ENCODE measurements at regions not wholly inside any gene's neighbourhood (a gene's known extent, or its start where the extent isn't known, plus 50 kb on each side); places are given as distances from the start of the nearest gene placed in this dataset.

DNA sequence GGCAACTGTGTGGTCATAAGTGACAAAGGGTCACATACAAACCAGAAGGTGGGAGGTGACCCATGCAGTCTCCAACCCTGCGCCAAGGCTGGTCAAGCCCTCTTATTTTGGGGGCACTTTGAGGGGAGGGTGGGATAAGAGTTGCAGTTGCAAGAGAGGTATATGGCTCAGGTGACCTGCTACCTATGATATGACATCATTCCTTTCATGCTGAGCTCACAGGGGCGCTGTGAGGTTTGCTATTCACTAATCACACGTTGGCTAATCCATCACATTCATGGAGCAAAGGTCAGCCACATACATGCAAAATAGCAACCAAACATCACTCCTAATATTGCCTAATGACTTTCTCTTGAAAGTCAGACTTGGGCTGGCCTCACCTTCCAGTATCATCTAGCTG lies 72.0 kb upstream of the PAXBP1 start:
- no peaks in the 10 kb centered on the region for H3K36me3 ChIP-seq (ENCODE audit: low read depth)
- H3K4me2 ChIP-seq, result no peak overlapping the region
- no peak for TF ChIP-seq EZH2 (IDR thresholded peaks at IDR 0.05; ENCODE audit: low read depth)
- TF ChIP-seq, protein P1, sequence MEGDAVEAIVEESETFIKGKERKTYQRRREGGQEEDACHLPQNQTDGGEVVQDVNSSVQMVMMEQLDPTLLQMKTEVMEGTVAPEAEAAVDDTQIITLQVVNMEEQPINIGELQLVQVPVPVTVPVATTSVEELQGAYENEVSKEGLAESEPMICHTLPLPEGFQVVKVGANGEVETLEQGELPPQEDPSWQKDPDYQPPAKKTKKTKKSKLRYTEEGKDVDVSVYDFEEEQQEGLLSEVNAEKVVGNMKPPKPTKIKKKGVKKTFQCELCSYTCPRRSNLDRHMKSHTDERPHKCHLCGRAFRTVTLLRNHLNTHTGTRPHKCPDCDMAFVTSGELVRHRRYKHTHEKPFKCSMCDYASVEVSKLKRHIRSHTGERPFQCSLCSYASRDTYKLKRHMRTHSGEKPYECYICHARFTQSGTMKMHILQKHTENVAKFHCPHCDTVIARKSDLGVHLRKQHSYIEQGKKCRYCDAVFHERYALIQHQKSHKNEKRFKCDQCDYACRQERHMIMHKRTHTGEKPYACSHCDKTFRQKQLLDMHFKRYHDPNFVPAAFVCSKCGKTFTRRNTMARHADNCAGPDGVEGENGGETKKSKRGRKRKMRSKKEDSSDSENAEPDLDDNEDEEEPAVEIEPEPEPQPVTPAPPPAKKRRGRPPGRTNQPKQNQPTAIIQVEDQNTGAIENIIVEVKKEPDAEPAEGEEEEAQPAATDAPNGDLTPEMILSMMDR (conservative IDR thresholded peaks at IDR 0.05), result no peak
- H3F3A ChIP-seq (ENCODE audit: insufficient read depth, low read depth), result no peaks in the 10 kb centered on the region
- H4K20me1 ChIP-seq (ENCODE audit: insufficient read depth), result no peaks in the 10 kb centered on the region
- no peaks in the 10 kb centered on the region for H3K9me2 ChIP-seq (ENCODE audit: insufficient read depth)
- no peaks in the 10 kb centered on the region for H3K79me2 ChIP-seq (ENCODE audit: low read depth)
- intact Hi-C loops (cut with micrococcal nuclease; ENCODE audit: unreplicated experiment), result no loop called here
- H2AFZ ChIP-seq, result no peak overlapping the region
- peaks cover 46% of the 10 kb centered on the region for H3K27me3 ChIP-seq (ENCODE audit: insufficient read depth, low read depth)
- H3K4me1 ChIP-seq (replicated peaks; ENCODE audit: insufficient read depth), result no peaks in the 10 kb centered on the region
- no TSS peak for BruUV-seq (replicated peaks)
- no peaks in the 10 kb centered on the region for H3K9me3 ChIP-seq (ENCODE audit: insufficient read depth, low read depth)
- CTCF ChIA-PET, result no interaction called here
- no peak for DNase-seq
- no peak overlapping the region for H3K4me3 ChIP-seq
- no peak overlapping the region for H3K27ac ChIP-seq
- POLR2A ChIA-PET (ENCODE audit: unreplicated experiment), result no interaction called here

DNA sequence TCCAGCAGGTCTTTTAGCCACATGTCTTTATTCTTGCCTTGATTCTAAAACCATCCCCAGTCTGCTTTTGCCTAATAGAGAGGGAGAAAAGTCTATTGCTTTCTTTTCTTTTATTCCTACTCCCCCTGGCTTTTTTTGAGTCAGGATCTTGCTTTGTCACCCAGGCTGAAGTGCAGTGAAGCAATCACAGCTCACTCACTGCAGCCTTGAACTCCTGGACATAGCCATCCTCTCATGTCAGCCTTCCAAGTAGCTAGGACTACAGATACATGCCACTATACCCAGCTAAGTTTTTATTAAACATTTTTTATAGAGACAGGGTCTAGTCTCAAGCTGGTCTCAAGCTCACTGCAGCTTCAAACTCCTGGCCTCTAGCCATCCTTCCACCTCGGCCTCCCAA lies 72.5 kb upstream of the PAXBP1 start:
- BruUV-seq (replicated peaks), result no TSS peak
- Histone ChIP-seq H3F3A (ENCODE audit: insufficient read depth, low read depth) (no peaks in the 10 kb centered on the region), H3K4me2 (no peak overlapping the region), H3K4me3 (no peak overlapping the region), H3K9me2 (ENCODE audit: insufficient read depth) (no peaks in the 10 kb centered on the region), H3K9me3 (ENCODE audit: insufficient read depth, low read depth) (no peaks in the 10 kb centered on the region), H3K27ac (no peak overlapping the region), H3K4me1 (replicated peaks; ENCODE audit: insufficient read depth) (no peaks in the 10 kb centered on the region), H3K79me2 (ENCODE audit: low read depth) (no peaks in the 10 kb centered on the region), H3K36me3 (ENCODE audit: low read depth) (no peaks in the 10 kb centered on the region), H4K20me1 (ENCODE audit: insufficient read depth) (no peaks in the 10 kb centered on the region), H3K27me3 (ENCODE audit: insufficient read depth, low read depth) (peaks cover 47% of the 10 kb centered on the region), H2AFZ (no peak overlapping the region)
- ChIA-PET POLR2A (ENCODE audit: unreplicated experiment) (no interaction called here), CTCF (no interaction called here)
- TF ChIP-seq, protein P1 (conservative IDR thresholded peaks at IDR 0.05), result no peak
- TF ChIP-seq EZH2 (IDR thresholded peaks at IDR 0.05; ENCODE audit: low read depth), result no peak
- intact Hi-C loops (cut with micrococcal nuclease; ENCODE audit: unreplicated experiment), result no loop called here
- no peak for DNase-seq

DNA sequence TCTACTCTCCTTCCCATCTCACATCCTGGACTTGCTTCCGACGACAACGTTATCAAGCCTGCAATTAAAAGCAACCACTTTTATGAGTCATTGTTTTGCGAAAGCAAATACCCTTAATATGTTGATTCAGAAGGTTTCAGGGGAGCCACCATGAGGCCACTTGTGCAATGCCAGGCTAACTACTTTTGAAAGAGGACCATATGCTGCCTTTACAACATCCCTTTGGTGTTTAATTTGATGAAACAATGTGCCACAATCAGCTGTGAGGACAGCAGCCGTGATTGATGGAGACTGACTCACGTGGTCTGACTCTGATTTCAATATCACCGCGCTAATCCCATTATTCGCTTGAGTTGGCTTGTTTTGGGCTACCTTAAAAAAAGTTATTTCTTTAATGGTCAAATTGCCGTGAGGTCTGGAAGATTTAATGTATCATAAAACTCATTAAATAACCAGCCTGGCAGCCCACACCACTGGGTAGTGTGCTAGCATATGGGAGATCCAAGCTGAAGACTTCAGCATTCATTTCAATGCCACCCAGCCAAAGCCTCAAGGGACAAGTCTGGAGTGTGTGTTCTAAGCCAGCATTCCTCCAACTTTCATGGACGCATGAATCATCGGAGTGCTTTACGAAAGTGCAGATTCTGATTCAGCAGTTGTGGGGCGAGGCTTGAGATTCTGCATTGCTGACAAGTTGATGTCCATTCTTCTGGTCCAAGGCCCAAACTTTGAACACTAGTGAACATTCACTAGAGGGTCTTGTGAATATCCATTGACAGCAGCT lies 73.3 kb upstream of the PAXBP1 start:
- no peak overlapping the region for H3K27ac ChIP-seq
- H3K9me2 ChIP-seq (ENCODE audit: insufficient read depth), result no peaks in the 10 kb centered on the region
- no TSS peak for BruUV-seq (replicated peaks)
- H3K79me2 ChIP-seq (ENCODE audit: low read depth), result no peaks in the 10 kb centered on the region
- no peak overlapping the region for H3K4me2 ChIP-seq
- intact Hi-C loops (cut with micrococcal nuclease; ENCODE audit: unreplicated experiment), result no loop called here
- H2AFZ ChIP-seq, result no peak overlapping the region
- no peaks in the 10 kb centered on the region for H3K36me3 ChIP-seq (ENCODE audit: low read depth)
- H3F3A ChIP-seq (ENCODE audit: insufficient read depth, low read depth), result no peaks in the 10 kb centered on the region
- no peaks in the 10 kb centered on the region for H3K4me1 ChIP-seq (replicated peaks; ENCODE audit: insufficient read depth)
- peaks cover 51% of the 10 kb centered on the region for H3K27me3 ChIP-seq (ENCODE audit: insufficient read depth, low read depth)
- H4K20me1 ChIP-seq (ENCODE audit: insufficient read depth), result no peaks in the 10 kb centered on the region
- CTCF ChIA-PET, result no interaction called here
- no peak for TF ChIP-seq EZH2 (IDR thresholded peaks at IDR 0.05; ENCODE audit: low read depth)
- TF ChIP-seq, protein P1 (conservative IDR thresholded peaks at IDR 0.05), result no peak
- H3K4me3 ChIP-seq, result no peak overlapping the region
- H3K9me3 ChIP-seq (ENCODE audit: insufficient read depth, low read depth), result no peaks in the 10 kb centered on the region
- POLR2A ChIA-PET (ENCODE audit: unreplicated experiment), result no interaction called here
- DNase-seq, result peak in 1 of 2 experiments; percentile 61
